ENCODE measurements at regions not wholly inside any gene's neighbourhood (a gene's known extent, or its start where the extent isn't known, plus 50 kb on each side); places are given as distances from the start of the nearest gene placed in this dataset.

DNA sequence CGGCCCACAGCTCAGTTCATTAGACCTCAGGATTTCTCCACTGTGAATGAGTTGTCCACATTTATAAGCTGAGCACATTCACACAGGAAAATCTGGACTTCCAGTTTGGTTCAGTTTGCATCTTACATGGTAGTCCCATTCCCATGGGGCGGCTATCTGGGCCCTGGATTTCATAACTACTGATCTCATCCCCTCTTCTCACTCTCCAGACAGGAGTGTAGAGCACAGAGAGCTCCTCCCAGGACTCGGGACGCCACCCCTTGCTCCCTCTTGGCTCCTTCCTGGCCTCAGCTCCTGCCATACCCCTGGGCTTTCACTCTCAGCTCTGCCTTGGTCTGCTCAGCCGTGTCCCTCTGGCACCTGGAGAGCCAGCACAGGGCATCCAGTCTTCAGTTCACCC, 117.6 kb upstream of the TCERG1L start:
- Histone ChIP-seq H3K27me3 (no peaks in the 10 kb centered on the region), H3K36me3 (no peaks in the 10 kb centered on the region), H3K4me1 (no peaks in the 10 kb centered on the region), H3K4me3 (no peak overlapping the region), H3K9me3 (no peaks in the 10 kb centered on the region), H3K27ac (no peak overlapping the region)
- DNase-seq = no peak
- intact Hi-C loops (cut with DNase I; ENCODE audit: low total_unique reads) = no loop called here
- TF ChIP-seq POLR2A (IDR thresholded peaks at IDR 0.05) = no peak
- TF ChIP-seq, protein P1, sequence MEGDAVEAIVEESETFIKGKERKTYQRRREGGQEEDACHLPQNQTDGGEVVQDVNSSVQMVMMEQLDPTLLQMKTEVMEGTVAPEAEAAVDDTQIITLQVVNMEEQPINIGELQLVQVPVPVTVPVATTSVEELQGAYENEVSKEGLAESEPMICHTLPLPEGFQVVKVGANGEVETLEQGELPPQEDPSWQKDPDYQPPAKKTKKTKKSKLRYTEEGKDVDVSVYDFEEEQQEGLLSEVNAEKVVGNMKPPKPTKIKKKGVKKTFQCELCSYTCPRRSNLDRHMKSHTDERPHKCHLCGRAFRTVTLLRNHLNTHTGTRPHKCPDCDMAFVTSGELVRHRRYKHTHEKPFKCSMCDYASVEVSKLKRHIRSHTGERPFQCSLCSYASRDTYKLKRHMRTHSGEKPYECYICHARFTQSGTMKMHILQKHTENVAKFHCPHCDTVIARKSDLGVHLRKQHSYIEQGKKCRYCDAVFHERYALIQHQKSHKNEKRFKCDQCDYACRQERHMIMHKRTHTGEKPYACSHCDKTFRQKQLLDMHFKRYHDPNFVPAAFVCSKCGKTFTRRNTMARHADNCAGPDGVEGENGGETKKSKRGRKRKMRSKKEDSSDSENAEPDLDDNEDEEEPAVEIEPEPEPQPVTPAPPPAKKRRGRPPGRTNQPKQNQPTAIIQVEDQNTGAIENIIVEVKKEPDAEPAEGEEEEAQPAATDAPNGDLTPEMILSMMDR (IDR thresholded peaks at IDR 0.05) = no peak

DNA sequence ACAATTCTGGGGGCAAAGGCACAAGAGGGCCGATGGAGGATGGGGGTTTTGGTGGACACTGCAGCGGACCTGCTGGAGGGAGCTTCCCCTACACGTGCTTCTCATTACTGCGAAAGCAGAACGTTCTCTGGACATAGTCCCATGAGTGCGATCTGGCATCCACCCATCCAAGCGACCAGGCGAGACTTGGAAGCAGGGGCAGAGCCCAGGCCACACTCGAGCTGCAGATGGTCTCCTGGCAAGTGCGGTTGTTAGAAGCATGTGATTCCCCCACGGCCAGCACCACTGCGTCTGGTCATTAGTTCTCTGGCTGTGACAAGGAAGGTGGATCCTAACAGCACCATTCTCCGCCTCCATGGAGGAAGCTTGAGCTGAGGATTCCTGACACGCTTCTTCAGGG, 118.4 kb upstream of the TCERG1L start:
- Histone ChIP-seq H3K27me3 (no peaks in the 10 kb centered on the region), H3K4me1 (no peaks in the 10 kb centered on the region), H3K9me3 (no peaks in the 10 kb centered on the region), H3K27ac (no peak overlapping the region), H3K4me3 (no peak overlapping the region), H3K36me3 (no peaks in the 10 kb centered on the region)
- intact Hi-C loops (cut with DNase I; ENCODE audit: low total_unique reads) = no loop called here
- TF ChIP-seq POLR2A (IDR thresholded peaks at IDR 0.05) = no peak
- TF ChIP-seq, protein P1 (IDR thresholded peaks at IDR 0.05) = no peak
- no peak for DNase-seq

DNA sequence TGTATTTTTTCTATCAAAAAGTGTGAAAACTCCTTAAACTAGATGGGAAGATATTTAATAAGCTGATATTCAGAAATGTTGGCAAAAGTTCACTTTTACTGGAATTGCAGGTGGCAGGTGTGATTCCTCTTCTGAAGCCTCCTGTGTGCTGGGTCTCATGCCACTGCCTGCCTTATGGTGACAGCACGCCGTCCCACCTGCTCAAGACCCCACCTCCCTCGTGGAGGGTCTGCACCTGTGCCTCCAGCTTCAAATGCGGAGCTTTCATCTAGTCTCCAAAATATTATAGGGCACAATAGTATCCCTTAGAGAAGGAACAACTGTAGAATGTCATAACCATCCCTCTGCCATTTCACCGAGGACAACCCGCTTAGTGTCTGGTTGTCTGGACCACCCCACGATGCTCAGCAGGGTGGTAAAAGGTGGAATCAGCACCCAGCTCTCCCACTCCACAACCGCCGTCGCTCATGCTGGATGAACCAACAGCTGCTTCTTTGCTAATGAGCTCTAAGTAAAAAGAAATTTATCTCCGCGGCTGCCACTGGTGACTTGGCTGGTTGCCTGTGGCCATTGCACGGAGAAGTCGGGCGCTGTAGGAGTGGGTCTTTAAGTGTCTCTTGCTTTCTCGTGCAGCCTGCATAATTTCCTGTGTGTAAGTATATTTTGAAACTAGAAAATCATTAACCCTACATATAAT, 119.3 kb upstream of the TCERG1L start:
- intact Hi-C loops (cut with DNase I; ENCODE audit: low total_unique reads) = no loop called here
- Histone ChIP-seq H3K4me1 (no peaks in the 10 kb centered on the region), H3K4me3 (no peak overlapping the region), H3K27ac (no peak overlapping the region), H3K36me3 (no peaks in the 10 kb centered on the region), H3K9me3 (no peaks in the 10 kb centered on the region), H3K27me3 (no peaks in the 10 kb centered on the region)
- no peak for TF ChIP-seq POLR2A (IDR thresholded peaks at IDR 0.05)
- TF ChIP-seq, protein P1 (IDR thresholded peaks at IDR 0.05) = no peak
- DNase-seq = no peak

DNA sequence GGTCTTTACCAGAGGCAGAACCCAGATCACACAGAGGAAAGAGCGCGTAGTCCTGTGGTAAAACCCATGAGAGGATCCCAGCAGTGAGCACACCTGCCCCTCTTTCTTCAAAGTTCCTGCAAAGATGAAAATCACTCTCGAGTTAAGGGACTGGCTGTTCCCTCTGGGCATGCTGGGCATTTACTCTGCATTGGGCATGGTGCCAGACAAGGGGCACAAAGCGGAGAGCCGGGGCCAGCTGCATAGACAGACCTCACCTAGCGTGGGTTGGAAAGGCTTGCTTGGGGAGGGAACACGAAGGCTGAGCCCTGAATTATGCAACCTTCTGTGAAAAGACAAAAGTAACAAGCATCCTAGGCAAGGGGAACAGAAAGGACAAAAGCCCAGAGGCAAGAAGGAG, 120.0 kb upstream of the TCERG1L start:
- Histone ChIP-seq H3K27me3 (no peaks in the 10 kb centered on the region), H3K36me3 (no peaks in the 10 kb centered on the region), H3K27ac (no peak overlapping the region), H3K4me3 (no peak overlapping the region), H3K4me1 (peaks cover 0 to 2% of the 10 kb centered on the region in 2 donors), H3K9me3 (no peaks in the 10 kb centered on the region)
- TF ChIP-seq POLR2A (IDR thresholded peaks at IDR 0.05) = no peak
- TF ChIP-seq, protein P1 (IDR thresholded peaks at IDR 0.05) = no peak
- DNase-seq = no peak
- intact Hi-C loops (cut with DNase I; ENCODE audit: low total_unique reads) = no loop called here

DNA sequence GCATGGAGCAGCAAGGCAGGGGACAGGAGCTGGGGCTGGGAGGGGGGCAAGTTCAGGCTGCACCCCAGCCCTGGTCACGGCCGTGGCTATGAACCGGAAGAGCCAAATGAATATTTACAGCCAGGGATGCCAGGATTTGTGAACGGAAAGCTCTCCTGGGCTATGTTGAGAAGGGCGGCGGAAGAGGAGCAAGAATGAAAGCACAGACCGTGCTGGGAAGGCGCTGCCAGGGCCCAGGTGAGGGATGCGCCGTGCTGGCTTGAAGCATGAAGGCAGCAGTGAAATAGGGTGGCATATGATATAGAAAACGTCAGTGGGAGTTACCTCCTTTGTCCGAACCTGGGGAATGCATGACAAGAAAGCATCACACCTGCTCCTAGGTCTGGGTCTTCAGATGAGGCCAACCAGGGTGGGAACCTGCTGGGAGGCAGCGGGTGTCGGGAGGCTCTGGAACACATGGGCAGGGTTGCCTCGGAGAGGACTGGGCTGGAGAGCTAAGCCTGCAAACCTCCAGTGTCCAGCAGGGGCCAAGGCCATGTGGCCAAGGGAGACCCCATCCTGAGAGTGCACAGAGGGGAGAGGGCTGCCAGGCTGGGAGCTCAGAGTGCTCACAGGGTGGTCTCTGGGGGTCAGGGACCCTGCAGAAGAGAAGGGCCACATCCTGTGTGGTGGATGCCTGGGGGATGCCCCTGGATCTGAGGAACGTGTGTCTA, 120.6 kb upstream of the TCERG1L start:
- Histone ChIP-seq H3K4me3 (no peak overlapping the region), H3K36me3 (no peaks in the 10 kb centered on the region), H3K27me3 (no peaks in the 10 kb centered on the region), H3K4me1 (peaks cover 0 to 5% of the 10 kb centered on the region in 2 donors), H3K9me3 (no peaks in the 10 kb centered on the region), H3K27ac (no peak overlapping the region)
- intact Hi-C loops (cut with DNase I; ENCODE audit: low total_unique reads) = no loop called here
- TF ChIP-seq, protein P1 (IDR thresholded peaks at IDR 0.05) = no peak
- TF ChIP-seq POLR2A (IDR thresholded peaks at IDR 0.05) = no peak
- DNase-seq = no peak

Measured in uterus (tissue), 3 donors.